Epidermal melanocyte (primary cell): ENCODE measurements at regions not wholly inside any gene's neighbourhood (a gene's known extent, or its start where the extent isn't known, plus 50 kb on each side); places are given as distances from the start of the nearest gene placed in this dataset.
"Not testable (repeated sequence)": the region's sequence is repeated elsewhere in the genome, so short reads cannot be mapped to it uniquely, and the experiment has no call there.

Source experiments
- DNase-seq: peaks from one replicate; pipeline ENCODE4 v3.0.0; 2011; ENCODE audit warnings: low spot score; ENCODE audit not compliant: insufficient read length

DNA sequence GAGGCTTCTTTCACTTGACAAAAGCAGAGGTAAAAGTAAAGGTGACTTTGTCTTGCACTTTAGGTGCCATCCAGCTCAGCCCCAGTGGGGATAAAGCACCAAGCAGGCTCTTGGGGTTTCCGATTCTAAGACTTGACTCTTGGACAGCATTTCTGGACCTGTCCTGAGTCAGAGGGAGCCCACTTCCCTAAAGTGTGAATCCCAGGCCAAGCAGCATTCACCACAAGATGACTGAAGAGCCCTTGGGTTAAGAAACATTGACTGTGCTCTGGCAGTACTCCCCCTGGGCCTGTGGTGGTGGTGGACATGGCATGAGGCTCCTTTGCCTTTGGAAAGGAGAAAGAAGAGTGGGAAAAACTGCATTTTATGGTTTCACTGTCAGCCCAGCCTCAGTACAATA lies 638.0 kb upstream of the VRK2 start:
- DNase-seq, result no peak

- DNase-seq, result no peak
Observed at GRCh38 chr2:57417007-57417406, 629.6 kb upstream of the VRK2 start.

- DNase-seq, result not testable (repeated sequence)
Observed at GRCh38 chr2:57418859-57419346, 627.7 kb upstream of the VRK2 start.

DNA sequence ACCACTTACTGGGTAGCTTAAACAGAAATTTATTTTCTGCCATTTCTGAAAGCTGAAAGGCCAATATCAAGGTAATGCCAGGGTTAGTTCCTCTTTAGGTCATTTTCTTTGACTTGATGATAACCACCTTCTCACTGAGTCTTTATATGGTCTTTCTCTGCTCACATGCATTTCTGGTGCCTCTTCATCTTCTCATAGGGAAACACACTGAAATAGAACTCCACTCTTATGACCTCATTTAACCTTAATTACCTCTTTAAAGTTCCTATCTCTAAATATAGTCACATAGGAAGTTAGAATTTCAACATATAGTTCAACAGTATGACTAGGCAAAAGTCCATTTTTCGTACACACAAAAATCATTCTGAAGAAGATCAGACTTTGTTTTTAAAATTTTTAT lies 616.8 kb upstream of the VRK2 start:
- DNase-seq, result no peak

DNA sequence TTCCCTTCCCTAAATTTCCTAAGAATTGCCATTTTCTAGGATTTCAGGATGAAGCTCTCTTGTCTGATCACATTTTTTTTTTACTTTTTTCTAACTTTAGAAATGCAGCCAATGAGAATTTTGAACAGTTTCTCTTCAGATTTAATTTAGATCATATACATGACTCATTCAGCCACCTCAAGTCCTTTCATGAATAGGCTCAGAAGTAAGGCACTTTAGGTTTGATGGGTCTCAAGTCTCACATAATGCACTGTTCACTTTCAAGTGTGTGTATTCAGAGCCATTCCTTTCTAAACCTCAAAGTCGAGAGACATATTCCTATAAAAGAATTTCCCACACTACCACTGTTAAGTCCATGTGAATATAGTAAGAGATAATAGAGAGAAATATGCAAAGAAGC lies 614.1 kb upstream of the VRK2 start:
- no peak for DNase-seq

DNA sequence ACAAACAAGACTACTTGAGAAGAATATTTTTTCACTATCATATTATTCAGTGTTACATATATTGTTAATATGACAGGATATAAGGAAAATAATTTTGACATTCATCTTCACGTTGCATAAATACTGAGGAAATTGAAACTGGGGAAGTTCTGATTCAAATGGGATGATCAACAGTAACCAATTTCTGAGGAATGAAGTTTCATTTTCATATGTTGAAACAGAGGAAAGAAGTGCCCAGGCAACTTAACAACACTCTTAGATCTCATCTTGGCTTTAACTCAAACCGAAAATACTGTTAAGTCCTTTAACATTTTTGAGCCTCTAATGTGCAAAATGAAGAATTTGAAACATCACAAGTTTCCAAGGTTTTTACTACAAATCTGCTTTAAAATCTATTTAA lies 612.2 kb upstream of the VRK2 start:
- DNase-seq, result no peak

- DNase-seq, result no peak
Observed at GRCh38 chr2:57434972-57435371, 611.6 kb upstream of the VRK2 start.

DNA sequence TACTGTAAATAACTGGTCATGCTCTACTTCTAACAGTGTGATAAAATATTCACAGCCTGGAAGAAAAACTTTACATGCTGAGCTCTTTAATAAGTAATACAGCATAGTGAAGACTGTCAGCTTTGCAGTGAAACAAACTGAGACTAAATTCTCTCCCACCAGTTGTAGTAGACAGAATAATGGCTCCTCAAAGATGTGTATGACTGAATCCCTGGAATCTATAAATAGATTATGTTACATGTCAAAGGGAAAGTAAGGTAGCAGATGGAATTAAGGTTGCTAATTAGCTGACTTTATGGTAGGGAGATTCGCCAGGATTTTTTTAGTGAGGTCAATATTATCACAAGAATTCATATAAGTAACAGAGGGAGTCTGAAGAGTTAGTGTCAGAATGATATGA lies 609.5 kb upstream of the VRK2 start:
- no peak for DNase-seq

GRCh38 chr2:57440437-57440836 lies 606.2 kb upstream of the VRK2 start:
- DNase-seq, result no peak

DNA sequence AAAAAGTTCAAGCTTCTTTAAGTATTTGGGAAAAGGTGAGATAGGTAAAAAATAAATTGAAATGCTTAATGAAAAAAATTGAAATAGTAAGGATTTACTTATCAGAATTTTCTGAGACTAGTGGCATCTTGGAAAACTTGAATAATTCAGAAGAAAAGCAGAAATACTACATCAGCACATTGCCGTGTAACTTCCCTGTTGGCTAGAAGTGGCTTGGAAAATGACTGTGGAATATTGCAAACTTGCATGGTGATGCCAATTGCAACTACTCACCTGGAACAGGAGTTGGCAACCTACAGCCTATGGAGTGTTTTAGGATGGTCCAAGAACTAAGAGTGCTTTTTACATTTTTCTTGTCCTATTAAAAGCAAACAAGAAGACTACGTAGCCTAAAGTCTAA lies 603.5 kb upstream of the VRK2 start:
- DNase-seq, result no peak

GRCh38 chr2:57443973-57444521 lies 602.6 kb upstream of the VRK2 start:
- DNase-seq, result no peak

DNA sequence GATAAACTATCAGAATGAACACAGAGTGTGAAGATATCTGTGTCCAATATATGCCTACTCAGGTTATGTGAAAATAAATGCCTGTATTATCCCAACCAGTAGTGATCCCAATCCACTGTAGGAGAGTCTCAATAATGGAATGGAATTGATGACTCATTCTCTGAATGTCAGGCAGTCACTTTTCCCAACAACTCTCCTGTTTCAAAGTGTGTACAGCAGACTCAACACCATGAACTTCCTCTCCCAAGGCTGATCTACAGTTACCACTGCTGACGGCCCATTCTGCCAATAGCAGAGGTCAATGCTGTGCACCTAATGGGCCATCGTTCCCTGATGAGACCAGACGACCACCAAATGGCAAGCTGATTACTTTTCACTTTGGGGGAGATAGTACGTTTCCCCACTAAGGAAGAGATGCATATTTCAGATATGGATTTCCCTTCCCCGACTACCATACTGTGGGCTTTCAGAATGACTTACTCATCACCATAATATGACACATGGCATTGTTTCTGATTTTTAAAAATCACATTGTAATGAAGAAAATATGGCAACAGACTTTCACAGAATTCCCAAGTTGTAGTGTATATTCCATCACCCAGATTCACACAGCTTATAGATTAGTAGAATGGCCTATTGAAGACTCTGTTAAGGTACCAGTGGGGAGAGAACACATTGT lies 601.7 kb upstream of the VRK2 start:
- DNase-seq, result no peak

DNA sequence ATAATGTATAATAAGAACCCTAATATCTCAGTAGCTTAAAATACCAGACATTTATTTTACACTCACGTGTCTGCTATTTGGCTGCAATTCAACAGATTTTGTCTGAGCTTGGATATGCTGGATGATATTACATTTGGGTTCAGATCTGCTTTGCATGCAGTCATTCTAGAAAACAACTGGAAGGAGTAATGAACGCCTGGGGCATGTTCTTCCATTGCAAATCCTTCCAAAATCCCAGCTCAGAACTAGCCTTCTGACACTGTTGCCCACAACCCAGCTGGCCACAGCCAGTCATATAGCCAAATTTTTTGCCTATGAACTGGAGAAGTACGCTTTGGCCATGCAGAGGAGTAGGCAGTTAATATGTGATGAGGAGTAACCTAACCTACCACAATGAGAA lies 597.8 kb upstream of the VRK2 start:
- no peak for DNase-seq

DNA sequence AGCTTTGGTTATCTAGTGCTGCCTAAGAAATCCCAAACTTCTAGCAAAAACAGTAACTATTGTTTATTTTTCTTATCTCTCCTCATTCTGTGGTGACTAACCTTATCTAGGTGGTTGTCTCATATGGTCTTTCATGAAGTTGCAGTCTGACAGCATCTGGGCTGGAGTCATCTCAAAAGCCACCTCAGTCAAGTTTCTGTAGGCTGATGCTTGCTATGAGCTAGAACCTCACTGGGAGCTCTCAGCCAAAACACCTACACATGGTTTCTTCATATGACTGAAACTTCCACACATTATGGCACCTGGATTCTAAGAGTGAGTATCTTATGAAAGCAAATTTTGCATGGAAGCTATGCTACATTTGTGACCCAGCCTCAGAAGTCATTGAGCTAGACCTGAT lies 596.4 kb upstream of the VRK2 start:
- no peak for DNase-seq

DNA sequence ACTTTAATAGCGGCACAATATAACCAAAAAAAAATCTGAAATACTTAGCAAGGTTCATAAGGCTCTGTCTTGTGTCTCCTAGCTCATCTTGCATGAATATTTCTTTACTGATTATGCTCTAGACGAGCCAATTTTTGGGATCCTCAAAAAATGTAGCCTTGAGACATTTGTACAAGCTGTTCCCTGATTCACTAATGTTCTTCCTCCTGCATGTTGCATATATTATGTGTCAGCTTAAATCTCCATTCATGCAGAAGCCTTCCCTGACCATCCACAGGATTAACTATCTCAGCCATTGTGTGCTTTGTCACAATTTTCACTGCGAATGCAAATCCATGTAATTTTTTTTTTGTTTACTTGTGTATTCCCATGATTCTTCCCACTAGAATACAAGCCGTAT lies 594.0 kb upstream of the VRK2 start:
- no peak for DNase-seq

DNA sequence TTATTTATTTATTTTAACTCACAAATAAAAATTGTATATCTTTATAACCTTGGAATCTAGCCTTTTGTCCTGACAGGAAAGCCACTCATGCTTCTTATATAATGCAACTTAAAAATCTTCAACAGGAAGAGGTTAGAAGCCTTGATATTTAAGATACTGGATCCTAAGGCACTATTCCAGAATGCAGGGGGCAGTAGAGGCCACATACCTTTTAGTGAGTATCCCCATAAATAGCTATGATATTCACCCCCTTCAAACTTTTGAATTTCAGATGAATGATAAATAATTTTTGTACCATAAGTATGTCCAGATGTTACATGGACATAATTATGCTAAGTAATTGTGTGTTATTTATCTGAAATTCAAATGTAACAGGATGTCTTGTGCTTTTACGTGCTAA lies 592.7 kb upstream of the VRK2 start:
- no peak for DNase-seq

GRCh38 chr2:57460396-57461276 lies 586.0 kb upstream of the VRK2 start:
- DNase-seq, result no peak

GRCh38 chr2:57461624-57462023 lies 585.0 kb upstream of the VRK2 start:
- DNase-seq, result no peak

DNA sequence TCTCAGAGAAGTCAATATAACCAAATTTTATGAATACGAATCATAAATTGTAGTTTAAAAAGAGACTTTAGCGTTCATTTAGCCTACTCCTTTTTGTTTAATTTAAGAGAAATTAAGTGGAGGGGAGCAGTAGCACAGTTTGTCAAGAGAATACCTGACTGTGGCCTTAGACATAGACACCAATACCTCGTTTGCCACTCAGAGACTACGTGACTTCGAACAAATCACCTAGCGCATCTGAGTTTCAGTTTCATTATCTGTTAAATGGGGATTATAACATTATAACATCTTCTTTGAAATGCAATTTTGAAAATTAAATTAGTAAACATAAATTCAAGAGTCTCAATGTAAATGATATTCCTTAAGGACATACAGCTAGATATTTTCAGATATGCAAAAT lies 581.5 kb upstream of the VRK2 start:
- DNase-seq, result no peak

DNA sequence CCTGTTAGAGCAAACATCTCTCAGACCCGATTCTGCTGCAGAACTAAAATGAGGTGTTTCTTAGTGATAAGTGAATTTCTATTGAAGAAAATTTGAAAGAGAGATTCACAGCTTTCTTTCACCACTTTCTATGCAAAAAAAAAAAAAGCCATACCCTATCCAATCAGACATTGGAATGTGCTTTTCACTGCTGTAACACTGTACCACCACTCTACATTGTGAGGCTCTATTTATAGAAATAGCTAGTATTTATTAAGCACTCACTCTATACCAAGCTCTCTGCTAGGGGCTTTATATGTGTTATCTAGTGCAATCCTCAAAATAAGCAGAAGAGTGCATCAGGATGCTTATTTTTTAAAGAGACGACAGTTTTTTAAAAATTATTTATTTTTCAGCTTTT lies 580.6 kb upstream of the VRK2 start:
- DNase-seq, result no peak

GRCh38 chr2:57475391-57475790 lies 571.2 kb upstream of the VRK2 start:
- no peak for DNase-seq

DNA sequence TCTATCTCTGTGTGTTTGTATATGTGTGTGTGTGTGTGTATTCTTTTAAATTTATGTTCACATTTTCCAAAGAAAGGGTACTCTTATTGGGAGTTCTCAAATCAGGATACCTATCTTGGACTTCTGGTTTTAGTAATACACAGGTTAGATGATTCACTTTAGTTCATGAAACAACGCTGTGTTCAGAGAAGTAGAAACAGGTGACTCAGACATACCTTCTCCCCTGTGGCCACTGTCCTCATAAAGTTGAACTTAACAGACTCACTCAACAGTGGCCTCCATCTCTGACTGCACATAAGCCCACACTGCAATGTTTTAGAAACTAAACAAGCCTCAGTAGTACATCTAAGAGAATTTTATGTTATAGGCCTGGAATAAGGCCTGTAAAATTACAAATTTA lies 566.6 kb upstream of the VRK2 start:
- DNase-seq, result no peak

GRCh38 chr2:57488061-57488460 lies 558.5 kb upstream of the VRK2 start:
- no peak for DNase-seq
